ENCODE measurements at regions not wholly inside any gene's neighbourhood (a gene's known extent, or its start where the extent isn't known, plus 50 kb on each side); places are given as distances from the start of the nearest gene placed in this dataset.

GRCh38 chr15:36498916-36499315 is 80.5 kb upstream of the CDIN1 start:
- DNase-seq, result no peak

- DNase-seq, result no peak
Measured at GRCh38 chr15:36499412-36500389, 79.7 kb upstream of the CDIN1 start.

GRCh38 chr15:36501063-36501678 is 78.3 kb upstream of the CDIN1 start:
- DNase-seq, result peak; percentile 82

GRCh38 chr15:36502509-36502908 is 76.9 kb upstream of the CDIN1 start:
- DNase-seq, result no peak

GRCh38 chr15:36506733-36507356 is 72.6 kb upstream of the CDIN1 start:
- no peak for DNase-seq

- no peak for DNase-seq
Measured at GRCh38 chr15:36507458-36507857, 72.0 kb upstream of the CDIN1 start.

- no peak for DNase-seq
Measured at GRCh38 chr15:36511594-36511993, 67.8 kb upstream of the CDIN1 start.

- DNase-seq, result no peak
Measured at GRCh38 chr15:36517758-36518157, 61.7 kb upstream of the CDIN1 start.

- DNase-seq, result no peak
Measured at GRCh38 chr15:36519067-36519466, 60.4 kb upstream of the CDIN1 start.

GRCh38 chr15:36525430-36525829 is 54.0 kb upstream of the CDIN1 start:
- no peak for DNase-seq

GRCh38 chr15:36527235-36528162 is 51.9 kb upstream of the CDIN1 start:
- peak; percentile 71 for DNase-seq

- DNase-seq, result no peak
Measured at GRCh38 chr15:36529296-36530011, 50.0 kb upstream of the CDIN1 start.
